ENCODE measurements at regions not wholly inside any gene's neighbourhood (a gene's known extent, or its start where the extent isn't known, plus 50 kb on each side); places are given as distances from the start of the nearest gene placed in this dataset.
"Not testable (repeated sequence)": the region's sequence is repeated elsewhere in the genome, so short reads cannot be mapped to it uniquely, and the experiment has no call there.

DNA sequence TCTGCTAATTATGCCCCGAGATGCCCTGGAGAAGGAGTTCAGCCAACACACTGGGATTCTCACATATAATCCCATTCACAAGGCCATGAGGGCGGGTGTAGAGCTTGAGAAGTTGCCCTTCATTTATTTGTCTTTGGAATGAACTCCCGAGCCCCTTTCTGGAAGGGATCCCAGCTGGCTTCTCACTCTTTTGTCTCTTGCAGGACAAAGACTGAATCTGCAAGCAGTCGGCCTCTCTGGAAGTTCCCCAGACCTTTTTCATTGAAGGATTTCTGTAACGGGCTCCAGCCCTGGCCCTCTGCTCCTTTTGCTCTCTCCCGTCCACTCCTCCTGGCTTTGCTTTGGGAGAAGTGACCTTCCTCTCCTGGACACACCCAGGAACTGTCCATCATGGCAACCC is 163.3 kb upstream of the SFSWAP start:
- DNase-seq (ENCODE audit: extremely low read depth in 1 of 11, low read depth in 9 of 11, low spot score in 4 of 11) = no peak

DNA sequence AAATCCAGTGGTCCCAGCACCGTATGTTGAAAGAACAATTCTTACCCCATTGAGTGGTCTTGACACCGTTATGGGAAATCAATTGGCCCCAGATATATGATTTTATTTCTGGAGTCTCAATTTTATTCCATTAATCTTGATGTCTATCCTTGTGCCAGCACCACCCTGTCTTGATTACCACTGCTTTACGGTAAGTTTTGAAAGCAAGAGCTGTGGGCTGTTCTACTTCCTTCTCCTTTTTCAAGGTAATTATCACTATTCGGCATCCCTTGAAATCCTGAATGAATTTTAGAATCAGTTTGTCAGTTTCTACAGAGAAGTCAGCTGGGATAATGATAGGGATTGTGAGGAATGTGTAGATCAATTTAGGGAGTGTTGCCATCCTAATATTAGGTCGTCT is 160.8 kb upstream of the SFSWAP start:
- DNase-seq (ENCODE audit: extremely low read depth in 1 of 11, low read depth in 9 of 11, low spot score in 4 of 11) = no peak

DNA sequence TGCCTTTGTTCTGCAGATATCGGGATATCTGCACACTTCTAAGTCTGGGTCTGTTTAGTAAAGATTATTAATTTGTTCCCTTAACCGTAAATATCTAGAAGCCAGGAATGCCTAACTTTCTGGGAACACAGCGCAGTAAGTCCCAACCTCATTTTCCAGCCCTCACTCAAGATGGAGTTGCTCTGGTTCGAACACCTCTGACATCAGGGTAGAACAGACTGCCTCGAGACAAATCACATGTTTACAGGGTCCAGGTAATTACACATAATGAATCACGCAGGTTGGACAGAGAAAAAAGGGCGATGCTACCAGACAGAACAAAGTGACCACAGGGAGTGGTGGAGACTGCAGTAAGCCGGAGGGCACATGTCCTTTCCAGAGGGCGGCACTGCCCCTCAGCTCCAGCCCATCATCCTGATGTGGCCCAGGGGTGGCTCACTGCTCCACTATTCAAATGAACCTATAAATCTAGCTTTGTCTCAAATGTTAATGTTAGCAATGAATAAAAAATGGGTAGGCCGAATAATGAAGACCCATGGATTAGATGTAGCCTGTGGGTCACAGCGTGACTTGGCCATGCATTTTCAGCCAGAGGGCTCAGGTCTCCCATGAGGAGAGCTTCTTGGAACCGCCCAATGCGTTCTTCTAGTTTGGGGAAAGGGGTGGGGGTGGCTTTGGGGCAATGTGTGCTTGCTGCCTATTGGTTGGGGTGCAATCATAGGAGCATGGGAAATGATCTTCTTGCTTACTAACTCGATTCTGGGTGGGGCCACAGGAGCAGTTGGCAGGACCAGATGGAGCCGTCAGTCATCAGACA is 159.0 kb upstream of the SFSWAP start:
- no peak for DNase-seq (ENCODE audit: extremely low read depth in 1 of 11, low read depth in 9 of 11, low spot score in 4 of 11)

DNA sequence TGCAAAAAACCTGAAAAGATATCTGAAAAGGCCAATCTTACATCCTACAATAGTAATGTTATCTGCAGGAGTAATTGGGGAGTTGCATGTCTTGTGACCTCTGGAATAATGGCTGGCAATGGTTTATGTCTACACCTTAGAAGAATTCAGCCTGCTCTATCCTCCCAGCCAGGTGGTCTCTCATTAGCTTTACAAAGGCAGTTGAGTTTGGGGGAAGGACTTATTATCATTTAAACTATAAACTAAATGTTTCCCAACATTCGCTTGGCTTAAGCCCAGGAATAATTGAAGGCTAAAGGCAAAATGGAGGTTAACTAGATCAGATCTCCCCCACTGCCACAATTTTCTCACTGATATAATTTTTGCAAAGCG is 158.4 kb upstream of the SFSWAP start:
- DNase-seq (ENCODE audit: extremely low read depth in 1 of 11, low read depth in 9 of 11, low spot score in 4 of 11) = no peak

DNA sequence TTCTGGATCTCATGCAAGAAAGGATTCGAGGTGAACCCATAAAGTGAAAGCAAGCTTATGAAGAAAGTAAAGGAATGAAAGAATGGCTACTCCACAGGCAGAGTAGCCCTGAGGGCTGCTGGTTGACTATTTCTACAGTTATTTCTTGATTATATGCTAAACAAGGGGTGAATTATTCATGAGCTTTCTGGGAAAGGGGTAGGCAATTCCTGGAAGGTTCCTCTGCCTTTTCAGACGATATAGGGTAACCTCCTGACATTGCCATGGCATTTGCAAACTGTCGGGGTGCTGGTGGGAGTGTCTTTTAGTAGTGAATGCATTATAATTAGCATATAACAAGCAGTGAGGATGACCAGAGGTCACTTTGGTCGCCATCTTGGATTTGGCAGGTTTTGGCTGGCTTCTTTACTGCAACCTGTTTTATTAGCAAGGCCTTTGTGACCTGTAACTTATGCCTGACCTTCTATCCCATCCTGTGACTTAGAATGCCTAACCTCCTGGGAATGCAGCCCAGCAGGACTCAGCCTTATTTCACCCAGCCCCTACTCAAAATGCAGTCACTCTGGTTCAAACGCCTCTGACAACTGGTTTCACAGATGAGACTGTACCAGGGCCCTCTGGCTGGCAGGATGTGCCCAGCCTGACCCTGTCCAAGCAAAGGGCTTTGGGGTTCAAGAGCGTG is 157.7 kb upstream of the SFSWAP start:
- DNase-seq (ENCODE audit: extremely low read depth in 1 of 11, low read depth in 9 of 11, low spot score in 4 of 11) = no peak

DNA sequence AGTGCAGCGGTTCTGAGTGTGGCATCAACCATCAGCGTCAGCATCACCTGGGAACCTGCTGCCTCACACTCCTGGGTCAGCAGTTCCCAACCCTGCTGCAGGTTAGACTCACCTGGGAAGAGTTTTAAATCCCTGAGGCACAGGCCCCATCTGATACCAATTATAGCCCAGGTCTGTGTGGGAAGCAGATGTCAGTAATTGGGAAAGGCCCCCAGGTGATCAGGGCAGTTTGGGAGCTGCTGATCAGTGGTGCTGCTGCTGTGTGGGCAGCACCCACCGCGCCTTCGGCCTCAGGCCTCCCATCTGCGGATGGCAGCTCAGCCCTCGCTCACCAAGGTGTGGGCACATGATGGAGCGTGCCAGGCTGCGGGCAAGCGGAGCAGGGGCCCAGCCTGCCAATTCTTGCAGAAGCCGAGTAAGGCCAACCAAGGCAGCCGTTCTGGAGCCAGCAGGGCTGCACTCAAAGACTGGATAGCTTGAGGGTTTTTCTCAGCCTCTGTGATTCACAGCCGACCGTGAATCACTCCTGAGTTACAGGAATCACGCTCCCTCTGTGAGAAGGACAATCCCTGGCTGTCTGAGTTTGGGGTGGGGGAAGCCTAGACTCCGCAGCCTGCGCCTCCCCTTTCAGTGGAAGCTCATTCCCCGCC is 155.6 kb upstream of the SFSWAP start:
- DNase-seq (ENCODE audit: extremely low read depth in 1 of 11, low read depth in 9 of 11, low spot score in 4 of 11) = no peak

DNA sequence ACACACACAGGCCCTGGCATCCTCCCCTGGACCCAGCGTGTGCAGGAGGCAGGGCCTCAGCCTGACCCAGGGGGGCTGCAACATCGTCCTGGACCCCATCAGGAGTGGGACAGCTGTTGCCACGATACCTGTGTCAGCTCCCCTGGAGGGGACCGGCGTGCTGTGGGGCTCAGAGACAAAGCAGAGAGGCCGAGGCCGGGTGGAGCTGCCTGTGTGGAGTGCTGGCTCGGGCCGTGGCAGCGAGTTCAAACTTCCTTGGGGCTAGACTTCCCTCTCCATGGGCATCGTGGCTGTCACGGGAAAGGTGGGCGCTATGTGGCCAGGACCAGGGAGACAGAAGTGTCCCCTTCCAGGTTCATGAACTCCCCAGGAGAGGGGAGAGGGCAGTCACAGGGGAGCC is 155.0 kb upstream of the SFSWAP start:
- no peak for DNase-seq (ENCODE audit: extremely low read depth in 1 of 11, low read depth in 9 of 11, low spot score in 4 of 11)

DNA sequence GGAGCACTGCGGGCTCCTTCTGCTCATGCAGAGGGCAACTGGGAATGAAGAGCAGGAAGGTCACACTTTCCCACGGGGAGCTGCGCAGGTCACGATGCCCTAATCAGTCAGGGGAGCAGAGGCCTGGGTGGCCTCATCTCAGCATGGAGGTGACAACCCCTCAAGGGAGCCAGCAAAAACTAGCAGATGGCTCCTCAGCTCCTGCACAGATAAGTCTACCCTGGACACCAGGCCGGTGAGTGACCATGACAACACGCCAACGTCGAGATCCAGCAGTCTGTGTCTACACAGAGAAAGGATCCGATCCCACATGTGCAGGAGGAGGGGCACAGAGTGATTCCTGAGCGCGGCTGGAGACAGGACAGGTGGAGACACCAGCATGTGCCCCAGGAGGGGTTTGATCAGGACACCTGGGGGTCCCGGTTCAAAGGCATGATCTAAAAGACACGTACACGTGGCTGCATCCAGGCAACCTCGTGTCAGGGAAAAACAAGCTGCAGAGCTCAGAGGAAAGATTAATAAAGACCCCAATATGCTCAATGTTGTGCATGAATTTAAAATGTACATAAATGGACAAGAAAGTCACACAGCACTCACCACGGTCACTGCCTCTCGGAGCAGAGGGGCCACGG is 153.7 kb upstream of the SFSWAP start:
- DNase-seq (ENCODE audit: extremely low read depth in 1 of 11, low read depth in 9 of 11, low spot score in 4 of 11) = no peak

DNA sequence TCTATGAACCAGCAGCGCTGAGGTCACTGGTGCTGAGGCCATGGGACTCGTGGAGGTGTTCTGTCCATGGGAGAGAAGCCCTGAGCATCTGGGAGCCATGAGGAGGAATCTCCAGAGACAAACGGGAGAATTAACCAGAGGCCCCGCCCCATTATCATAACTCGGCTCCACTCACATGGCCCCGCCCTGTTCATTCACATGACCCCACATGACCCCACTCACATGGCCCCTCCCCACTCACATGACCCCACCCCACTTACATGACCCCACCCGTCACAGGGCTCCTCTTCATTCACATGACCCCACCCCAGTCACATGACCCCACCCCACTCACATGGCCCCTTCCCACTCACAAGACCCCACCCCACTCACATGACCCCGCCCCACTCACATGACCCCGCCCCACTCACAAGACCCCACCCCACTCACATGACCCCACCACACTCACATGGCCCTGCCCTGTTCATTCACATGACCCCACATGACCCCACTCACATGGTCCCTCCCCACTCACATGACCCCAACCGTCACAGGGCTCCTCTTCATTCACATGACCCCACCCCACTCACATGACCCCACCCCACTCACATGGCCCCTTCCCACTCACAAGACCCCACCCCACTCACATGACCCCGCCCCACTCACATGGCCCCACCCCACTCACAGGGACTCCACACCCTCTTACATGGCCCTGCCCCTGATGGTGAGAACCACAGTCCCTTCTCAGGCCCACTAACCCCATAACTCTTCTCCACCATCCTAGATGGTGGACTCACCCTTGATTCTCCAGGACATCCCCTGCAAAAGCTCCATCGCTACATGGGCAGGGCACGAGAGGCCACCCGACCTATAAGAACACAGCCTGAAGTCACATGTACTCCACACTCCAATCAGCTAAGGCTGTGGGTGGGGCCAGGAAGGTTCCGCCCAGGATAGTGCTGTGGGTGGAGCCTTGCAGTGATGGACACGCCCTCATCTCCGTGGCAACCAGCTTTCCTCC is 151.1 kb upstream of the SFSWAP start:
- no peak for DNase-seq (ENCODE audit: extremely low read depth in 1 of 11, low read depth in 9 of 11, low spot score in 4 of 11)

DNA sequence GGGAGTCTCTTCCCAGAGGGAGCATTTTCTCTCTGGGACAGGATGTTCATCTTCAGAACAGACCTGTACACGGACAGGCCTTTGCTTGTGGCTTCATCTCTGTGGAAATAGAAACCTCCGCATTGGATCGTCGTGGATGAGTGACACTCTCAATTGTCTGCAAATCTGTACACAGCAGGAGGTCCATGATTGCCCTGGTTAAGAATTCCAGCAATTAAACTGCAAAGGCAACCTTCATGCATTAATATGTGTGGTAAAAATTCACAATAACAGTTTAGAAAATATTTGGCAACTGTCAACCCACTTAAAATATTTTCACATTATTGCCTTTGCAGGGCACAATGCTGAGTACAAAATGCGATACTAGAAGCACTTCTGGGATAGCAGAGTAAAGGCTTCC is 149.8 kb upstream of the SFSWAP start:
- no peak for DNase-seq (ENCODE audit: extremely low read depth in 1 of 11, low read depth in 9 of 11, low spot score in 4 of 11)

DNA sequence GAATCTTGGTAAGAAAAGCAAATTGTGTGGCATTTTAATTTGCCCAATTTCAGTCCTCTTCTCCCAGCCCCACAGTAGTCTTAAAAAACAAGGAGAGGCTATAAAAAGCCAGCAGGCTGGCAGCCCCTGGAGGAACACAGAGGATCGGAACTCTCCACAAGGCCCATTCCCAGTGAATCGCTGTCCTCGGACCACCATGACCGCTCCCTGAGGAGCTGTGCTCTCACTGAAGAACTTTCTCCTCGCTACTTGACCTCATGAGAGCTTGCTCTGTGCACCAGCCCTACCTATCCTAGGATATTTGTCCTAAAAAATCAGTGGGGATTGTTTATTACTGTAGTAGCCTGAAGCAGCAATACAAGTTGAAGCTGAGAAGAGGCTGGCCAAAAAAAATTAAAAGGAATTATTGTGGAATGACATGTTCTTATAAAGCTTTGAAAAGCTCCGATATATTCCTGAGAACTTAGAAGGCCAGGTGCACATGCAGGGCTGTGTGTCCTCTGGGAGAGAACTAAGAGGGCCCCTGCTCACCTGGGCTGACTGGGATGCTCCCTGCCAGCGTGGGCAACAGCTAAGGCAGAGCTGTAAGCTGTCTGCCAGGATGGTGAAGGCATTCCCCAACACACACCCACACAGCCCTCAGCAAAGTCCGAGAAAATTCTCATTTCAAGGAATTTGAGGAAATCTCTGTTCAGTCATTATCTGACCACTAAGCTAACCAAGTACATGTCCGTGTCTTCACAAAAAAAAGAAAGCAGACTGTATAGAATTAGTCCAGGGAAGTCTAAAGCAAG is 148.8 kb upstream of the SFSWAP start:
- DNase-seq (ENCODE audit: extremely low read depth in 1 of 11, low read depth in 9 of 11, low spot score in 4 of 11) = no peak

DNA sequence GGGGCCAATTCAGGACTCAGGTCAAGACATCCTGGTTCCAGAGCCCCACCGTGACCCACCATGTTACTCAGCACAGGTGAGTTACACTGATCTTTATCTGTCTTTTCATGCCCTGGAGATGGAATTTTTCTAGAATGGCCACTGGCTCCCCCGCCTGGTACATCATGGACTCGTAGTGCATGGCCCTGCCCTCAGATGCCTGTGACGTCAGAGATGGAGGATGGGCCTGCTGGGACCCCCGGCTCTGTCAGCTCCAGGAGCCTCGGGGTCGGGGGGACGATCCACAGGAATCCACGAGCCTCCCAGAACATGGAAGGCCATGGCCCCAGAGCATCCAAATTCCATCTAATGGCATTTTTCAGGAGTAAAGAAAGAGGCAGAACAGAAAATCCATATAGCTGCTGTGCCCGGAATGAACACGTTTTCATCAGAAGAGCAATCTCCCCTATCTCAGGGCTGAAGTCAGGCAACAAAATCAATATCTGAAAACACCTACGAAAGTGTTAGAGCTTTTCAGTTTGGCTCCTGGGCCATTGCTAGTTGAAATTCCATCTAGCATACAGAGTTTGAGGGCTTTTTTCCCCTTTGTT is 146.7 kb upstream of the SFSWAP start:
- not testable (repeated sequence) for DNase-seq (ENCODE audit: extremely low read depth in 1 of 11, low read depth in 9 of 11, low spot score in 4 of 11)

DNA sequence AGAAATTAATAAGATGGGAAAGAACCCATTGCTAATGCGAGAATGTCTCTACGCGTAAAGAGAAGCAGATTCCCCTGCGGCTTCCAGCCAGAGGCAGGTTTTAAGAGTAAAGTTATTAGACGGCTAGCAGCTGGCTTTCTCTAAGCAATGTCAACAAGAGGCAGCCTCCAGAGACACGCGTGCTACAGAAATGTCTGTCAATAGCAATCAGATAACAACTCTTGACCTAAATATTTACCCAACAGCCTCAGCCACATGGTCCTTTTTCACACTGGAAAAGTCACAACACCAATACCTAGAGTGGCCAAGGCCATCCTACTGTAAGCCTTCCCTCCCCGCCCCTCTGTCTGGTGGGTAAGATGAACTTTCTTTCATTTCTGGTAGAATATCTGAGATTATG is 146.0 kb upstream of the SFSWAP start:
- DNase-seq (ENCODE audit: extremely low read depth in 1 of 11, low read depth in 9 of 11, low spot score in 4 of 11) = peak in 5 of 11 donors; percentile 3 to 12 (median 11)

DNA sequence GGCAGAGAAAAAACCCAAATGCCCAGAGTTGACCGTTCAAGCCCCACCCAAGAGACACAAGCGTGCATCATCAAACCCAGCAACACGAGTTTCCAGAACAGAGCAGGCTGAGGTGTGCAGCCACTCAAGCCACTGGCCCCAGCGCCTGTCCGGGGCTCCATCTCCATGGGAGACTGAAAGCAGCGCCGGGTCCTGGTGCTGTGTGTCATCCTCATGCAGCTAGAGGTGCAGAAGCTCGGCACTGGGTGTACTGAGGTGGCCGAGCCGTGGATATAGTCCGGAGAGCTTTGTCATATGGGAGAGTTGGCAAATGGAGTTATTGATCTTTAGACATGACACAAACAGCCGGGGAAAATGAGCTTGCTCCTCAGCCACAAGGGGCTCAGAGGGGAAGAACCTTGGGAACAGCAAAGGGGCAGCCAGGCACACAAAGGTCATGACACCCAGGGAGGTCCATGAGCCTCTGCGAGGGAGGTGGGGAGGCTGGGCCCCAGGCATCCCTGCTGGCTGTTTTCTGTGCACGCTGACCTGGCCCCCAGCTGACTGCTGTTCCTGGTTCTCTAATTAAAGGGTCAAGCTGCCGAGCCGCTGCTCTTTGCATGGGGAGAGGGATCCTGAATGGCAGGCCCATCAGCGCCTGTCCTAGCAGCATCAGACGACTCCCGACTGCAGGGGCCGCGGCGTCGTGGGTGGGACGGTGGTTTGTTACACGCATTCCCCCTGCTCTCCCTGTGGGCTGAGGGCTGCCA is 145.4 kb upstream of the SFSWAP start:
- DNase-seq (ENCODE audit: extremely low read depth in 1 of 11, low read depth in 9 of 11, low spot score in 4 of 11) = no peak

DNA sequence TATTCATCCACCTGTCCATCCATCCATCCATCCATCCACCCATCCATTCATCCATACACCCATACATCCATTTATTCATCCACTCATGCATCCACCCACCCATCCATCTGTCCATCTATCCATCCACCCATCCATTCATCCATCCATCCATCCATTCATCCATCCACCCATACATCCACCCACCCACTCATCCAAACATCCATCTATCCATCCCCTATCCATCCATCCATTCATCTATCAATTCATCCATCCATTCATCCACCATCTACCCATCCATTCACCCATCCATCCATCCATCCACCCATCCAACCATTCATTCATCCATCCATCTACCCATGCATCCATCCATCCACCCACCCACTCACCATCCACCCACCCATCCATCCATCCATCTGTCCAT is 142.6 kb upstream of the SFSWAP start:
- no peak for DNase-seq (ENCODE audit: extremely low read depth in 1 of 11, low read depth in 9 of 11, low spot score in 4 of 11)

DNA sequence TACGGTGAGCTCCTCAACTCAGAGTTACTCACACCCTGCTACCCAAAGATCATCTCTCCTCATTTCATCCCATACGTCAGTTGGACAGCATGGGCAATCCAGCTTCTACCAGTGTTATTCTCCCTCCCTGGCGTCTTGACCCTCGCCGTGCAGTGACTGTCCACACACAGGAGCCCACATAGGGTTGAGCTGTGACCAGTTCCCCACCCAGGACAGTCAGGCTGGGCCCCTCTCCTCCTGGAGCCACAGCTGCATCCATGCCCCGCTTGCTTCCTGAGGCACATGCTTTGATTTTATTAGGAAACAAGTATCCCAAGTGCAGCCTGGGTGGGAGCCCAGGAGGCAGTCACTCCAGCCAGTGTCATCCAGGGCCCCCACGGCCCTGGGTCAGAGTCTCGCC is 140.3 kb upstream of the SFSWAP start:
- no peak for DNase-seq (ENCODE audit: extremely low read depth in 1 of 11, low read depth in 9 of 11, low spot score in 4 of 11)

DNA sequence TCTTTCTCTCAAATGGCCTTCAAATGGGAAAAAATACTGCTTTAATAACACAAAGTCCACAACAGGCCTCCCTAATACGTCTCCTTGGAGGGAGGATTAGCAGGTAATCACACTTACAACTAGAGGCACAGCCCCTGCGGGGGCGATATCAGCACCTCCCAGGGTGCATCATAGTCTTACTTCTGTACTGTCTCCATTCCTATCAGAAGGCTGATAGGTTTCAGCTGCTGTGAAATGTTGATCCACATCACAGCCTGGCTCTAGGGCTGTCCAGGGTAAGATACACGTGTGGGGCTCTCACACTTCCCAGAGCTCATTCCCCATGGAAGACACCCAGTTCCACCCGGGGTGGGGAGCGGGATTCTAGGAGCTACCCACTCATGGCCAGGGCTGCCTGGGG is 139.1 kb upstream of the SFSWAP start:
- DNase-seq (ENCODE audit: extremely low read depth in 1 of 11, low read depth in 9 of 11, low spot score in 4 of 11) = no peak

Data from renal cortex interstitium (tissue), 11 donors.